CD4-positive, alpha-beta T cell treated with Interleukin-6 for 4 hours (primary cell): ENCODE measurements at regions not wholly inside any gene's neighbourhood (a gene's known extent, or its start where the extent isn't known, plus 50 kb on each side); places are given as distances from the start of the nearest gene placed in this dataset.

ENCODE experiments used
- DNase-seq: peaks from one replicate; pipeline ENCODE4 v3.0.0-alpha.2; 2020; ENCODE audit warnings: mixed read lengths

DNA sequence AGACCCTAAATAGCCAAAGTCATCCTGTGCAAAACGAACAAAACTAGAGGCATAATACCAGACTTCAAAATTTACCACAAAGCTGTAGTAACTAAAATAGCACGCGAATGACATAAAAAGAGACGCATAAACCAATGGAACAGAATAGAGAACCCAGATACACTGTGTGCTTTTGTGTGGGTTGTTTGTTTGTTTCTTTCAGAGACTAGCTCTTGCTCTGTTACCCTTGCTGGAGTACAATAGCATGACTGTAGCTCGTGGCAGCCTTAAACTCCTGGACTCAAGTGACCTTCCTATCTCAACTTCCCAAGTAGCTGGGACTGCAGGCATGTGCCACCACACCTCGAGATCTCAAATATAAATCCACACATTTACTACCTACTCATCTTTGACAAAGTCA lies 1314.6 kb upstream of the GBE1 start:
- DNase-seq: no peak

DNA sequence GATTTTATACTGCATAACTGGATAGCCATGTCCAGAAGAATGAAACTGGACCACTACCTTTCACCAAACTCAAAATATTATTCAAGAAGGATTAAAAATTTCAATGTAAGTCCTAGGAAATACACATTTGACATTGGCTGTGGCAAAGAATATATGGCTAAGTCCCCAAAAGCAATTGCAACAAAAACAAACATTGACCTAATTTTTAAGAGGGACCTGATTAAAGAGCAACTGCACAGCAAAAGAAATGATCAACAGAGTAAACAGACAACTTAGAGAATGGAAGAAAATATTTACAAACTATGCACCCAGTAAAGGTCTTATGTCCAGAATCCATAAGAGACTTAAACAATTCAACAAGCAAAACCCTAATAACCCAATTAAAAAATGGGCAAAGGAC lies 1313.0 kb upstream of the GBE1 start:
- DNase-seq: no peak

DNA sequence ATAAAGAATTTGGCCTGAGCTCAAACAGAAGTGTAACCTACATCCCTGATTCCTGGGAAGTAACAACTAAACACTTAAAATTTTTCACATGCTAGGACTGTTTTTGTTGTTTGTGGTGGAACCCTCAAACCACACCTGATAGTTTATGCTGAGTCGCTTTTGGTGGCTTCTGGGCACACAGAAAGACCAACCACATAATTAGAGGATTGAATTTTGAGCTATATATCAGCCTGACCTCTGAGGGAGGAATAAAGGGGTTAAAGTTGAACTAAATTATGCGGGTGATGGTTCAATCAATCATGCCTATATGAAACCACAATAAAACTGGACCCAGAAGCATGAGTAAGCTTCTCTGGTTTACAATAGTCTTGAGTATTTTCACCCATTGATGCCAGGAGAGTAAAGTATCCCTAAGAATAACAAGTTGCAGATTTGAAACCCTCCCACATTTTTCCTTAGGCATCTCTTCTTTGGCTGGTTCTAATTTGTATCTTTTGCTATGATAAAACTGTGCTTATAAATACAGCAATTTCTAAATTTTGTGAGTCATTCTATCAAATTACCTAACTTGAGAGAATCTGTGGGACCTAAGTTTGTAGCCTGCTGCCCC lies 1304.5 kb upstream of the GBE1 start:
- DNase-seq: no peak

- no peak for DNase-seq
These were observed 1302.0 kb upstream of the GBE1 start for GRCh38 chr3:83063446-83063845.

DNA sequence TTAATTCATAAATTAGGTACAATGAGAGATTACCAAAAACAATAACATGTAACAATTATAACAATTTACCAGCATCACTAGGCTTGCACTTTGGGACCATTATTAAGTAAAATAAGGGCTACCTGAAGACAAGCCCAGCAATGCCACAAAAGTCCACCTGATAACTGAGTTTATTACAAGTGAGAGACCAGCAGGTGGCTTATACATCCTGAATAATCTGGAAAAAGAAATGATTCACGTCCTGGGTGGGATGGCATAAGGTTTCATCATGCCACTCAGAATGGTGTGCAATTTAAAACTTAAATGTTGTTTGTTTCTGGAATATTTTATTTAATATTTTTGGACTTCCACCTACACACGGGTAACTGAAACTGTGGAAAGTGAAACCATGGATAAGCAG lies 1287.1 kb upstream of the GBE1 start:
- no peak for DNase-seq

DNA sequence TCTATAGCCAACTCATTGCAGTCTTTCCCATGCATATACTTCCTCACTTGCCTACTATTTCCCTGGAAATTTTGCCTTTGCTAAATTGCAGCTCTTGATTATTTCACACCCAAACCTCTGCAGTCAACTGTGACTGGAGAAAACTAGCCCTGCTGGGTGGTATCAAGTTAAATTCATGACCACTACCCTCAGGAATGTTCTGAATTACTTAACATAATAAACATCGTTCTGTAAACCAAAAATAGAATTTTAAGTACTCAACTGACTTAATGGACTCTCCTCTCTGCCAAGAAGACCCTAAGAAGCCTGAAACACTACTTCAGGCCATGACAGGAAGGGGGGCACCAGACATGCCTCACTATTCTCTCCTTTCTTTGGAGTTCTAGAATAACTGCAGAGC lies 1278.0 kb upstream of the GBE1 start:
- no peak for DNase-seq

DNA sequence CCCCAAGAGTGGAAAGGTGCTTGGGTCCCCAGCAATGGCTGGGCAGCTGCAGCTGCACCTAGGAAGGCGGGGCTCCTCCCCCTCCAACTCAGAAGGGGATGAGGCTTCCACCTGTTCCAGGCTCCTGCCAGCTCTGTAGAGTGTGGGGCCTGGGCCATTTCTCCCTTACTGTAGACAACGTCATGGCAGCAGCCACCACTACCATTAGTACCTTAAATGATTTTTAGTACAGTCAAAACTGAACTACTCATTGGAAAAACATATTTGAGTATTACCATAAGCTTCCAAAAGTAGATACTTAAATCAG lies 1274.2 kb upstream of the GBE1 start:
- DNase-seq: no peak

GRCh38 chr3:83034806-83035703 lies 1273.6 kb upstream of the GBE1 start:
- DNase-seq: no peak

DNA sequence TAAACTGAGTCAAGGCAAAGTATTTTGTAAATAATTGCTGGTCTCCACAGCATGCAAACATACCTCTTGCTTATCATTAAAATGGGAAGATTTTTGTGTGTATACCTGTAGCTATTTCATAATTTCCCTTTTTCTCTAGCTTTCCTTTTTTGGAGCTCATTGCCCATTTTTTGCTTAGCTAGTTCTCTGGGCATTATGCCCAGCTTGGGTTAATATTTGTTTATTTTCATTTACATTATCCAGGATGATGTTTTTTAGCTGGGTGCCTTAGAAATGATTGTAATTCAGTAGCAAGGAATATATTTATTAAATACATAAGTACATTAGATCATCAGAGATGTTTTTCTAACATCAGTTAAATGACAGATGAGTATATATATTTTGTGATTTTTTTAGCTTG lies 1271.7 kb upstream of the GBE1 start:
- no peak for DNase-seq

DNA sequence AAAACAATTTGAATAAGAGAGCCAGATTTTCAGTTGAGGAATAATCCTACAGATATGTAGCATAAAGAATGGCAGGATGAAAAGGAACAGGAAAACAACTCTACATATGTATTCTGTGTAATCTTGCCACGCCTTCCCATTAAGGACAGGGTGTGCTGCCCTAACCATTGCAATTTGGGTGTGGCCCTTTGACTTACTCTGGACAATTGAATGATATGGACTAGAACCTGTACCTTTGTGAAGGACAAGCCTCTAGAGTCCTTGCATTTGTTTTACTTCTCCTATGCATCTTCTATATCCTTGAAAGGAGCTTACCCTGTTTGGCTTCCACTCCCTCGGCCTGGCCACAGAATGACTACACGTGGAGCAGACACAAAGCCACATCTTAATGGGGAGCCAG lies 1261.6 kb upstream of the GBE1 start:
- DNase-seq: no peak

DNA sequence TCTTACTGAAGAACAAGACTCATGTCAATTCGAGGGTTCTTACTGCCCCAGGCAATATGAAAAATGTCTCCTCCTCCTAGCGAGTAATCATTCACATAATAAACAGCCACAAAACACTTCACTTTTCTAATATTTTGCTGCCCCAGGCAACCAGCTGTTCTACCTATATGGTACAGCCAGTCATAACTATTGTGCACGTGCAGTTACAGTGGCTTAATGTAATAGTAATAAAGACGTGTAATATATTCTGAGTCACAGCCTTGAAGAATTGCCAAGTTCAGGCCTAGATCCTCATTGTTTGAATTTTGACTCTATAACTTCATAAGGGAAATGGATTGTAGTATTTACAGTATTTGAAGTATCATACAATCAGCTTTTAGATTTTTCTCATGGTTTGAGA lies 1250.0 kb upstream of the GBE1 start:
- no peak for DNase-seq

DNA sequence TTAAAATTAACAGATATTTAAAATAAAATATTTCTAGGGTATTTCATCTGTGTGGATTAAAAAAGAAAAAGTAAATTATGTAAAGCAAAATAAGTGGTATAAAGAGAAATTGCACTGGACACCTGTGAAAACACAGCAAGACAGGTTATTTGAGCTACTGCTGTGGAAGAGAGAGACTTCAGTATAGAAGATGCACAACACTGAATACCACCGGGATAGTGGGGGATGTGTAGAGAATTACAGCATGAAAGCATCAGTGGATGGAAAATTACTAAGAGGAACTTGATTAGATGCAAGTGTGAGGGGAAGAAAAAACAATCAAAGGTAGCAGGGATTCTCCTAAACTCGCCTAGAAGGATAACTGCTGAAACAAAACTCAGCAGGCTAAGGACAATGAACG lies 1242.5 kb upstream of the GBE1 start:
- DNase-seq: no peak

DNA sequence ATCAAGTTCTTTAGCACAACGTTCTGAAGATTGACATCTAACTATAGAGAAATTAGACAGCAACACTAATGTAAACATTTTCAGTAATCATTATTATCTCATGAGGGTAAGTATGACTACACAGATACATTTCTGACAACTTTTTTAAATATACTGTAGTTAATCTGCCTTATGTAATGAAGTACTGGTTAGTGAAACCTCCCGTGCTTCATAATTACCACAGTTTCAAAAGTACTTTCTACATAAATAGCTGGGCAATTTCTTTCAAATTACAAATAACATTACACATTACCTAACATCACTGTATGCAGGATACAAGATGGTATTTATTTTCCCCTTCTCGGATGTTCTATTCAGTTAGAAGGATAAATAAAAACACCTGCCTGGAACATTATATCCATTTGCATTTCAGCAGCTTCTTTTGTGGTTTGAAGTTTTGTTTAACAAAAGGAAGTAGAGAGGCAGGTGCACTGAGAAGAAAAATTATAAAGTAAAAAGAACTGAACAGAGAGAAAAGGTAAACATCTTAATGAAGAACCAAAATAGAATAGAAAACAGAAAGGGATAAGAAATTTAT lies 1241.5 kb upstream of the GBE1 start:
- no peak for DNase-seq

DNA sequence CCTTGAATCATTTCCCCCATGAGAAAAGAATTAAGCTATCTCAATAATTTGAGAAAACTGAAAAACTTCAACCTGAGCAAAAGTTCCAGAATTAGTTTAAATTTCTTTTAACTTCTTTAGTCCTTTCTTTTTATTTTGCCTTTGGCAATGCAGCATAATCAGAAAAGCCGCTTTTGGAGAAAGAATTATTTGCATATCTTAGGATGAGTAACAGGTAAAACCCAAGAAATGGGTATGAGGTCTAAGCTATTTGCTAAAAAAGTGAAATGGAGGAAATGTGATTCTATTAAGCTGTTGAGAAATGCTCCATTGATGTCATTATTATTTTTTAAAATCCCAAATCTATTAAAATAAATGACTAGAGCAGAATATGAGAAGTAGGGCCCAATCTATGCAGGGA lies 1238.3 kb upstream of the GBE1 start:
- DNase-seq: no peak

DNA sequence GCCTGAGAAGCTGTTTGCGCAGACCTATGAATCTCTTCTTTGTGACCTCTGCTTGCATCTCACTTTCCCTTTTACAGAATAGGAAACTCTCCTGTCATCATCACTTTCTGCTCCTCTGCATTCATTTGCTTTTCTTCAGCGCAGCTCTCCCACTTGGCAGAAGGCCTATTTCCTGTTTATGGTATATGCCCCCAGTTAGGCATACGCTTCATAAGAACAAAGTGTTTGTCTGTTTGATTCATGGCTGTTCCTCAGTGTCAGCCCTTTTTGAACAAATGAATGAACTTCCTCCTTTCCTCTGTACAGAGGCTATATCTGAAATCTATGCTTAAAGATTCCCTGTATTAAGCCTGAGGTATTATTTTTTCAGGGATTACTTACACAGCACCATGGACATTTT lies 1216.9 kb upstream of the GBE1 start:
- DNase-seq: no peak

DNA sequence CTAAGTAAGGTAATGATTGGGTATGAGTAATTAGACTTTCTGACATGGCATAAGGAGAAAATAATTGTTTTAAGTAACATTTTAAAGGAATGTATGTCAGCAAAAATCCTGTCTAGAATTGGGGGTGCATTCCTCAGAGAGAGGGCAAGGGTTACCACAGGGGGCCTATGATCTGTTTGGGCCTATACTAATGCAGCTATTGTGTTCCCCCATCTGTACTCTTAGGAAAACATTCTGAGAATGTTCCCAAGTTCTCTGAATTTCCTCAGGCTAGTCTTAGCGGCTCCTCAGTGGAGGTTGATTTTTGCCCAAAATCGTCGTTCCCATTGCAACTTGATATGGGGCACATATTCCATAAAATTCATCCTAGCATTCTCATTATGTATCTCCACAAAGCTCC lies 1216.4 kb upstream of the GBE1 start:
- no peak for DNase-seq

GRCh38 chr3:82973791-82974190 lies 1212.3 kb upstream of the GBE1 start:
- no peak for DNase-seq

GRCh38 chr3:82960379-82960778 lies 1198.9 kb upstream of the GBE1 start:
- DNase-seq: no peak

DNA sequence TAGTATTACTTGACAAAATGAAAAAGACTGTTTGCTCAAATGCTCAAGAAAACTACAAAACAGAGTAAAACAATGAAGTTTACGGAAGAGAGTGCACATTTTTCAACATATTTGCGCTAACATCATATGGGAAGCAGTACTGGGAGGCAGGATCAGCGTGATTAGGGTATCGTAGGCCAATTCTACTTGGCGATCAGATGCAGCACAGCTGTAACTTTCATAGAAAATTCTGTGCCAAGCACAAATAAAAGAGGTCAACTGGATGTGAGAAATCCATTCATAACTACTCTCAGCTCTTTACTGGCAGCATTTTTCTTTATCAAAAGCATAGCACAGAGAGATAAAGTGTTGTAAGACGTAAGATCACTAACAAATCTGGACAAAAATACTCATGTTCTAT lies 1196.3 kb upstream of the GBE1 start:
- no peak for DNase-seq

- no peak for DNase-seq
These were observed 1195.6 kb upstream of the GBE1 start for GRCh38 chr3:82957079-82957478.

DNA sequence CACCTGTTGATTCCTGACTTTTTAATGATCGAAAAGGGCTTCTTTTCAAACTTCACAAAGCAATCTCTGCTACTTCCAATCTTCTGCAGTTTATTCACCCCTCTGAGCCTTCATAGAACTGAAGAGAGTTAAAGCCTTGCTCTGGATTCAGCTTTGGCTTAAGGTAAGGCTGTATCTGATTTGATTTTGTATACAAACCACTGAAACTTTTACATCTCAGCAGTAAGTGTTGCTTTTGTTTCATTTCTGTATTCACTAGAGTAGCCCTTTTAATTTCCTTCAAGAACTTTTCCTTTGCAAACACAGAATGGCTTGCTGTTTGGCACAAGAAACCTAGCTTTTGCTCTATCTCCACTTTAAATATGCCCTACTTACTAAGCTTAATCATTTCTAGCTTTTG lies 1193.0 kb upstream of the GBE1 start:
- DNase-seq: no peak

DNA sequence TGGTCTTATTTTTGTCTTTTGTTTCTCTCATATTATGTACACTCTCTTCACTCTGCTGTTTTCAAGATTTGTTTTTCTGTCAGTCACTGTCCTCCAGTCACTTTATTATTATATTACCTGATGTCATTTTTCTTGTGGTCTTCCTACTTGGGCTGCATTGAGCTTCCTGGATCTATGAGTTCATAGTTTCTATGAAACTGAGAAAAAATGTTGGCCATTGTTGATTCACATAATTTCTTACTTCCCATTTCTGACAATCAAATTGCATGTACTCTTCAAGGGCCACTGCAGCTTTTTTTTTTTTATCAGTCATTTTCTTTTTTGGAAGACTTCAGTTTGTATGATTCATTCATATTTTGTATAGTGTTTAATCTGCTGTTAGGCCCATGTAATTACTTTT lies 1180.6 kb upstream of the GBE1 start:
- no peak for DNase-seq

DNA sequence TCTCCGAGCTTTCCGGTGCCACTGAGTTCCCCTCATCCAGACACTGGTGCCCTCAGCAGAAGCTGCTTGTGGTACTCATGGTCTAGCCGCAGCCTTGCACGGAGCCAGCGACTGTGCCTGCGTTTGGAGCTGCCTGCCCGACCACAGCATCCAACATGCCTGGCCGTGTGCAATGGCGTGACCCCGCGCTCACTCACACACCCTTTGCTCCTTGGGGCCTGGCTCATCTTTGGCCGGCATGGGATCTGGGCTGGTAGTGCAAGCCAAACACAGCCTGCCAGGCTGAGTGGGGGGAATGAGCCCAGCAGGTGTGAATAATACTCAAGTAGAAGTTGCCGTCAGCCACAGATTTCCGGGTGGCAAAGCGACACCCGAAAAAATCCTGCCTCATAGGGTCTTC lies 1178.7 kb upstream of the GBE1 start:
- DNase-seq: no peak

GRCh38 chr3:82939491-82940097 lies 1178.1 kb upstream of the GBE1 start:
- DNase-seq: no peak
